ENCODE measurements at regions not wholly inside any gene's neighbourhood (a gene's known extent, or its start where the extent isn't known, plus 50 kb on each side); places are given as distances from the start of the nearest gene placed in this dataset.

DNA sequence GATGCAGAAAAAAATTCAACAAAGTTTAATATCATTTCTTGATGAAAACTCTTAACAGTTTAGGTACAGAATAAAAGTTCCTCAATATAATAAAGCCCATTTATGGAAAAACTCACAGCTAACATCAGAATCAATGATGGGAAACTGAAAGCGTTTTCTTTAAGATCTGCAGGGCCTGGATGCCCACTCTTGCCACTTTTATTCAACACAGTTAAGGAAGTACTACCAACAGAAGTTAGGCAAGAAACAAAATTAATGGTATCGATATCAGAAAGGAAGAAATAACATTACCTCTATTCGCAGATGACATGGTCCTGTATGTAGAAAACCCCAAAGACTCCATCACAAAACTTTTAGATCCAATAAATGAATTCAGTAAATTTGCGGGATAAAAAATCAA is 542.4 kb upstream of the RGMB start:
- TF ChIP-seq EZH2 (IDR thresholded peaks at IDR 0.05; ENCODE audit: insufficient read depth, low read length) (no peak), CTCF (IDR thresholded peaks at IDR 0.05; ENCODE audit: insufficient read depth, low read depth, low read length) (no peak)
